ENCODE measurements at regions not wholly inside any gene's neighbourhood (a gene's known extent, or its start where the extent isn't known, plus 50 kb on each side); places are given as distances from the start of the nearest gene placed in this dataset.
"Not testable (repeated sequence)": the region's sequence is repeated elsewhere in the genome, so short reads cannot be mapped to it uniquely, and the experiment has no call there.

DNA sequence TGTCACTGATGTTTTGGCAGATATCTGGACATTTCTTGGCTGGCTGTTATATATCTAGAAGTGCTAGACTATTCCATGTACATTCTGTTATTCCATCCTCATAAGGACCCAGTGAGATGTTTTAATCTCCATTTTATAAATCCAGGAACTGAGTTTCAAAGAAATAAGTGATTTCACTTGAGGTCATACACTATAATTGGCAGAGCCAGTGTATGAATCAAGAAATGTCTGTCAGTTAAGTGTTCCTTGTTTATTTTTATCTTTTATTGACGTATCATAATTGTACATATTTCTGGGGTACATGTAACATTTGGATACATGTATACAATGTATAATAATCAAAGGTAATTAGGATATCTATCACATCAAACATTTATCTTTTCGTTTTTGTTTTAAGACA, 338.3 kb upstream of the KLF4 start:
- ChIA-PET POLR2A (no interaction called here), CTCF (no interaction called here)
- DNase-seq, result no peak
- no peak overlapping the region for H3K4me3 Mint-ChIP-seq (ENCODE audit: unreplicated experiment)
- no peak for TF ChIP-seq CTCF (IDR thresholded peaks at IDR 0.05; ENCODE audit: insufficient read depth in 1 of 2, low read depth in 1 of 2, low read length in 1 of 2, severe bottlenecking in 1 of 2, unreplicated experiment in 1 of 2)
- intact Hi-C loops (cut with micrococcal nuclease; ENCODE audit: unreplicated experiment), result no loop called here
- peaks cover 13% of the 10 kb centered on the region for H3K27me3 Mint-ChIP-seq (ENCODE audit: insufficient read depth, unreplicated experiment)
- Histone ChIP-seq H3K4me3 (ENCODE audit: low read depth, low read length) (no peak overlapping the region), H3K9me3 (no peaks in the 10 kb centered on the region), H3K27me3 (replicated peaks; ENCODE audit: control insufficient read depth, insufficient read depth, low read length) (no peaks in the 10 kb centered on the region), H3K4me1 (no peaks in the 10 kb centered on the region), H3K36me3 (ENCODE audit: control insufficient read depth, insufficient read depth, low read length) (no peaks in the 10 kb centered on the region)
- no TSS peak for BruUV-seq (replicated peaks)
- no peak overlapping the region for H3K27ac Mint-ChIP-seq (ENCODE audit: unreplicated experiment)
- H3K4me1 Mint-ChIP-seq (ENCODE audit: low read depth, unreplicated experiment), result no peaks in the 10 kb centered on the region
- no peaks in the 10 kb centered on the region for H3K9me3 Mint-ChIP-seq (ENCODE audit: unreplicated experiment)
- no peaks in the 10 kb centered on the region for H3K36me3 Mint-ChIP-seq (ENCODE audit: insufficient read depth, unreplicated experiment)

- H3K36me3 ChIP-seq (ENCODE audit: control insufficient read depth, insufficient read depth, low read length), result no peaks in the 10 kb centered on the region
- H3K36me3 Mint-ChIP-seq (ENCODE audit: insufficient read depth, unreplicated experiment), result no peaks in the 10 kb centered on the region
- H3K27me3 Mint-ChIP-seq (ENCODE audit: insufficient read depth, unreplicated experiment), result peaks cover 13% of the 10 kb centered on the region
- H3K9me3 ChIP-seq, result no peaks in the 10 kb centered on the region
- TF ChIP-seq CTCF (IDR thresholded peaks at IDR 0.05; ENCODE audit: insufficient read depth in 1 of 2, low read depth in 1 of 2, low read length in 1 of 2, severe bottlenecking in 1 of 2, unreplicated experiment in 1 of 2), result no peak
- ChIA-PET POLR2A (no interaction called here), CTCF (no interaction called here)
- no peak overlapping the region for H3K4me3 ChIP-seq (ENCODE audit: low read depth, low read length)
- H3K27me3 ChIP-seq (replicated peaks; ENCODE audit: control insufficient read depth, insufficient read depth, low read length), result no peaks in the 10 kb centered on the region
- H3K9me3 Mint-ChIP-seq (ENCODE audit: unreplicated experiment), result no peaks in the 10 kb centered on the region
- no TSS peak for BruUV-seq (replicated peaks)
- no peaks in the 10 kb centered on the region for H3K4me1 ChIP-seq
- H3K4me1 Mint-ChIP-seq (ENCODE audit: low read depth, unreplicated experiment), result no peaks in the 10 kb centered on the region
- H3K4me3 Mint-ChIP-seq (ENCODE audit: unreplicated experiment), result no peak overlapping the region
- no peak for DNase-seq
- intact Hi-C loops (cut with micrococcal nuclease; ENCODE audit: unreplicated experiment), result no loop called here
- H3K27ac Mint-ChIP-seq (ENCODE audit: unreplicated experiment), result no peak overlapping the region
These were observed 337.7 kb upstream of the KLF4 start for GRCh38 chr9:107827304-107827703.

DNA sequence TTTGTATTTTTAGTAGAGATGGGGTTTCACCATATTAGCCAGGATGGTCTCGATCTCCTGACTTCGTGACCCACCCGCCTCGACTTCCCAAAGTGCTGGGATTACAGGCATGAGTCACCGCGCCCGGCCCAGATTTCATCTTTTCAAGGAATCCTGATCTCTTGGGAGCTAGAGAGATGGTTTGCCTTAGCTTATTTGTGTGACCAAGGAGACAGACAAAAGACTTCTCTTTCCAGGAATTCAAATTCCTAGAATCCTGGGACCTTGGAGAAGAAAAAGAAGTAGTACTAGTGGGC, 337.1 kb upstream of the KLF4 start:
- H3K27me3 Mint-ChIP-seq (ENCODE audit: insufficient read depth, unreplicated experiment), result peaks cover 13% of the 10 kb centered on the region
- H3K4me1 ChIP-seq; H3K36me3 ChIP-seq (ENCODE audit: control insufficient read depth, insufficient read depth, low read length); DNase-seq; H3K4me3 ChIP-seq (ENCODE audit: low read depth, low read length); H3K36me3 Mint-ChIP-seq (ENCODE audit: insufficient read depth, unreplicated experiment); H3K27ac Mint-ChIP-seq (ENCODE audit: unreplicated experiment); POLR2A ChIA-PET; H3K4me1 Mint-ChIP-seq (ENCODE audit: low read depth, unreplicated experiment); BruUV-seq (replicated peaks); H3K9me3 Mint-ChIP-seq (ENCODE audit: unreplicated experiment); intact Hi-C loops (cut with micrococcal nuclease; ENCODE audit: unreplicated experiment); H3K9me3 ChIP-seq; H3K4me3 Mint-ChIP-seq (ENCODE audit: unreplicated experiment); H3K27me3 ChIP-seq (replicated peaks; ENCODE audit: control insufficient read depth, insufficient read depth, low read length): not testable (repeated sequence)
- CTCF ChIA-PET, result interaction anchor here (0.6 kb wide), 1 partner anchor 332 kb away, joined by 3 read pairs; no protein-coding TSS in a partner anchor

DNA sequence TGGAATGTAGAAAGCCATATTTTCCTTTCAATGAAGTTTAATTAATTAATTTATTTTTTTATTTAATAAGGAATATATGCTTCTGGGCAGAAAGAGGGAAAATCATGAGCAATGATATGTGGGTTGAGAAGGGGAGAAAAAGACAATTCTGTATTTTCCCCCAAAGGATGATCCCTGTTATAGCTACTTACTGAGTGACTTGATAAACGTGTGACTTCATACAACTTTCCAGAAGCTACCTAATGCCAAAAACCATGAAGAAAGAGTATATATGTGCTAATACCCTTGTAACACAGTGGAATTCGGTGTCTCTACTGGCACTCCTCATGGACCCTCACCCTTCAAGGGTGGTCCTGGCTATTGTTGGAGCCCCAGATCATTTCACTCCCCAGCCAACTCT, 335.0 kb upstream of the KLF4 start:
- ChIA-PET POLR2A (no interaction called here), CTCF (no interaction called here)
- H3K27me3 ChIP-seq (replicated peaks; ENCODE audit: control insufficient read depth, insufficient read depth, low read length), result peaks cover 6% of the 10 kb centered on the region
- H3K4me1 ChIP-seq, result peaks cover 7% of the 10 kb centered on the region; the same call in 1 of the 2 replicates
- H3K9me3 Mint-ChIP-seq (ENCODE audit: unreplicated experiment), result no peaks in the 10 kb centered on the region
- H3K27ac Mint-ChIP-seq (ENCODE audit: unreplicated experiment), result no peak overlapping the region
- H3K9me3 ChIP-seq, result no peaks in the 10 kb centered on the region
- H3K4me3 ChIP-seq (ENCODE audit: low read depth, low read length), result no peak overlapping the region
- no peaks in the 10 kb centered on the region for H3K36me3 ChIP-seq (ENCODE audit: control insufficient read depth, insufficient read depth, low read length)
- no TSS peak for BruUV-seq (replicated peaks)
- no peak for DNase-seq
- peaks cover 9% of the 10 kb centered on the region for H3K4me1 Mint-ChIP-seq (ENCODE audit: low read depth, unreplicated experiment)
- H3K4me3 Mint-ChIP-seq (ENCODE audit: unreplicated experiment), result no peak overlapping the region
- H3K36me3 Mint-ChIP-seq (ENCODE audit: insufficient read depth, unreplicated experiment), result no peaks in the 10 kb centered on the region
- intact Hi-C loops (cut with micrococcal nuclease; ENCODE audit: unreplicated experiment), result no loop called here
- TF ChIP-seq CTCF (IDR thresholded peaks at IDR 0.05; ENCODE audit: insufficient read depth in 1 of 2, low read depth in 1 of 2, low read length in 1 of 2, severe bottlenecking in 1 of 2, unreplicated experiment in 1 of 2), result no peak
- H3K27me3 Mint-ChIP-seq (ENCODE audit: insufficient read depth, unreplicated experiment), result peaks cover 12% of the 10 kb centered on the region

All from Caco-2 (cell line).